Trophoblast cell (in vitro differentiated cells and primary cell): ENCODE measurements at regions not wholly inside any gene's neighbourhood (a gene's known extent, or its start where the extent isn't known, plus 50 kb on each side); places are given as distances from the start of the nearest gene placed in this dataset.

ENCODE experiments used
- DNase-seq, 2 donors: peaks; one replicate each; pipeline ENCODE4 v3.0.0-alpha.2; 2016
- H2AFZ ChIP-seq: 2 replicates; pipeline ENCODE4 v1.6.1; 2013; ENCODE audit warnings: low read length, moderate library complexity, mild to moderate bottlenecking; ENCODE audit not compliant: insufficient read depth, poor library complexity
- H2AK5ac ChIP-seq: 2 replicates; pipeline ENCODE4 v1.6.1; 2013; ENCODE audit warnings: mild to moderate bottlenecking, low read length
- H2BK120ac ChIP-seq: 2 replicates; pipeline ENCODE4 v1.6.1; 2013; ENCODE audit warnings: low read length, mild to moderate bottlenecking, moderate library complexity; ENCODE audit not compliant: insufficient read depth, poor library complexity
- H2BK12ac ChIP-seq: 2 replicates; pipeline ENCODE4 v1.6.1; 2013; ENCODE audit warnings: mild to moderate bottlenecking, low read length, moderate library complexity
- H2BK5ac ChIP-seq: 2 replicates; pipeline ENCODE4 v1.6.1; 2013; ENCODE audit warnings: low read length, low read depth, moderate library complexity, mild to moderate bottlenecking; ENCODE audit not compliant: poor library complexity
- H3K14ac ChIP-seq: 2 replicates; pipeline ENCODE4 v1.6.1; 2013; ENCODE audit warnings: mild to moderate bottlenecking, low read length
- H3K18ac ChIP-seq: 2 replicates; pipeline ENCODE4 v1.6.1; 2013; ENCODE audit warnings: mild to moderate bottlenecking, low read length
- H3K23ac ChIP-seq: 2 replicates; pipeline ENCODE4 v1.6.1; 2013; ENCODE audit warnings: low read length
- H3K27ac ChIP-seq: 2 replicates; pipeline ENCODE4 v1.5.1; 2013; ENCODE audit warnings: low read depth, mild to moderate bottlenecking, inconsistent platforms, low read length, moderate library complexity
- H3K27me3 ChIP-seq: 2 replicates; pipeline ENCODE4 v1.6.1; 2013; ENCODE audit warnings: inconsistent platforms, mild to moderate bottlenecking, low read length, moderate library complexity; ENCODE audit not compliant: insufficient read depth
- H3K36me3 ChIP-seq, 2 experiments: 1 replicate in 1 of 2; 2 replicates in 1 of 2; pipeline ENCODE4 v1.6.1; 2013; ENCODE audit warnings: low read length in 2 of 2, mild to moderate bottlenecking in 2 of 2, moderate library complexity in 1 of 2; ENCODE audit not compliant: insufficient read depth in 2 of 2, control insufficient read depth in 1 of 2
- H3K4ac ChIP-seq: 2 replicates; pipeline ENCODE4 v1.6.1; 2013; ENCODE audit warnings: low read depth, mild to moderate bottlenecking, low read length, moderate library complexity
- H3K4me1 ChIP-seq, 2 experiments: 1 replicate in 1 of 2; 2 replicates in 1 of 2; pipeline ENCODE4 v1.6.1; 2013; ENCODE audit warnings: low read length in 2 of 2, mild to moderate bottlenecking in 2 of 2, moderate library complexity in 1 of 2; ENCODE audit not compliant: insufficient read depth in 2 of 2, control insufficient read depth in 1 of 2
- H3K4me2 ChIP-seq: 2 replicates; pipeline ENCODE4 v1.6.1; 2013; ENCODE audit warnings: inconsistent platforms, mild to moderate bottlenecking, low read length, moderate library complexity
- H3K4me3 ChIP-seq: 2 replicates; pipeline ENCODE4 v1.5.1; 2013; ENCODE audit warnings: mild to moderate bottlenecking, low read depth, low read length, inconsistent platforms
- H3K79me1 ChIP-seq: one replicate; pipeline ENCODE4 v1.6.1; 2013; ENCODE audit warnings: low read length
- H3K79me2 ChIP-seq: 2 replicates; pipeline ENCODE4 v1.6.1; 2013; ENCODE audit warnings: low read length, mild to moderate bottlenecking; ENCODE audit not compliant: control insufficient read depth, insufficient read depth, poor library complexity
- H3K9ac ChIP-seq: 2 replicates; pipeline ENCODE4 v1.6.1; 2013; ENCODE audit warnings: mild to moderate bottlenecking, low read length
- H3K9me3 ChIP-seq: 2 replicates; pipeline ENCODE4 v1.6.1; 2013; ENCODE audit warnings: low read depth, mild to moderate bottlenecking, control low read depth, inconsistent platforms, low read length; ENCODE audit not compliant: insufficient read depth
- H4K12ac ChIP-seq: 2 replicates; pipeline ENCODE4 v1.6.1; 2013; ENCODE audit warnings: low read depth, mild to moderate bottlenecking, low read length, moderate library complexity
- H4K8ac ChIP-seq: 2 replicates; pipeline ENCODE4 v1.6.1; 2013; ENCODE audit warnings: low read depth, mild to moderate bottlenecking, low read length, moderate library complexity
- H4K91ac ChIP-seq: one replicate; pipeline ENCODE4 v1.6.1; 2013; ENCODE audit warnings: low read depth, mild to moderate bottlenecking, low read length, moderate library complexity
- WGBS: extraction: QIAGEN DNeasy Blood & Tissue Kit; methylation state at CpG from one replicate; pipeline ENCODE4 v1.1.7; 2013; ENCODE audit warnings: missing lambda C conversion rate; ENCODE audit not compliant: insufficient read length, insufficient coverage; ENCODE audit errors: extremely low coverage; 5-methylcytosine and 5-hydroxymethylcytosine counted together

DNA sequence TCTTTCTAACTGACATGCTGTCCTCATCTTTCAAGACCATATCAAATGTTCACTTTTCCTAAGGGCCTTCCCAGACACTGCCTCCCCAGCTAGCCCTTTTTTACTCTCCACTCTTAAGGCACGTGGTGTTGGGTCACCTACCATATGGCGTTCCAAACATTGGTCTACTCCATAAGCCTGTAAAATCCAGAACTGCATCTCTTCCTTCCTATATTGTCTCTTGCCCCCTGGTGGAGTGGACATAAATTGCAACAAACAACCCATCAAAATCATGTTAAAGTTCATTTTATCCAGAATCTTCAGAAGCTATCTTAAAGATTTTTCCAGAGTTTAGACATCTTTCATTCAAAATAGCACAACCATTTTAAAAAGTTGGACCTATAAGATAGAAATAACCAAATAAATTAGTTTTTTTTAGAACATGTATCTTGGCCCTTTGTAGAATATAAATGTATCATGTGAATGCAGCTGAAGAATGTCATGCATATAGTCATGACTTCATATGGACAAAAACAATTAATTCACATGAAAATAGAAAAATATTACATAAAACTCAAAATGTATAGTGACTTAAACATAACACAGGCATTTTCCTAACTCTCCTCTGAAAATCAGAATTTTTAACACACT is 180.6 kb upstream of the CHRM2 start:
- peak in 1 of 2 donors; percentile 58 for DNase-seq
- Histone ChIP-seq H2BK5ac (no peak overlapping the region), H3K36me3 (no peaks in the 10 kb centered on the region), H4K8ac (no peak overlapping the region), H3K4me1 (no peaks in the 10 kb centered on the region), H3K79me1 (no peaks in the 10 kb centered on the region), H4K12ac (no peak overlapping the region), H3K9me3 (no peaks in the 10 kb centered on the region), H3K27ac (no peak overlapping the region), H2BK120ac (no peak overlapping the region), H2AFZ (no peak overlapping the region), H3K4ac (no peak overlapping the region), H3K23ac (no peak overlapping the region), H4K91ac (no peak overlapping the region), H3K14ac (no peak overlapping the region), H2AK5ac (no peak overlapping the region), H3K27me3 (no peaks in the 10 kb centered on the region), H2BK12ac (no peak overlapping the region), H3K4me2 (no peak overlapping the region), H3K4me3 (no peak overlapping the region), H3K18ac (no peak overlapping the region), H3K9ac (no peak overlapping the region), H3K79me2 (no peaks in the 10 kb centered on the region)
- WGBS = no CpG with 5 or more reads among the region's 2 CpGs

DNA sequence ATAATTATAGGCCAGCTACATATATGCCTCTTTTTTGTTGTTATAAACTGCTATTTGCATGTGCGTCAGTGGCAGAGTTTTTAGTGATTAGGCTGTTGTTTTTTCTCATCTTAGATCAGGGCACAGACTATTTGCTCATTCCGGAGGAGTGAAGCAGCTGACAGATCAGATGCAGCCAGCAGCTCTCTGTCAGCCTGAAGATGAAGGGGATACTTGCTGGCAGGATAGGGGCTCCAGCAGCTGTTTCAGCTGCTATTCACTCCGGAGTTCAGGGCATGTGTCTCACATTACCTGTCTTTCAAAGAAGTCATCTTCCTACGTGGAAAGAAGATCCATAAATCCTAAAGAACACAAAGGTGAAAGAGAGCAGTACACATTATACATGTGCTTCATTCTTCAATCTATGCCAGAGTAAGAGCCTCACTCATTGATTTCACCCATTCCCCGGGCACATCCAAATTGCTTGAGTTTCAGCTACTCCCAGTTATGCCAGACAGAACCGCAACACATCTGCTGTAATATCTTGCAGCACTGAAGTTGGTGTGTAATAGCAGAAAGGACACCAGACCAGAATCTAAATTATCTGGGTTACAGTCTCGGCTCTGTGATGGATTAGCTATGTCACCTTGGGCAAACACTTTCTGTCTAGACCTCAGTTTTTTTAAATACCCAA is 182.8 kb upstream of the CHRM2 start:
- Histone ChIP-seq H2AK5ac (no peak overlapping the region), H3K9me3 (no peaks in the 10 kb centered on the region), H3K4me3 (no peak overlapping the region), H3K4me1 (no peaks in the 10 kb centered on the region), H2AFZ (no peak overlapping the region), H2BK12ac (no peak overlapping the region), H3K4ac (no peak overlapping the region), H3K23ac (no peak overlapping the region), H3K18ac (no peak overlapping the region), H2BK5ac (no peak overlapping the region), H4K12ac (no peak overlapping the region), H4K8ac (no peak overlapping the region), H3K79me1 (no peaks in the 10 kb centered on the region), H2BK120ac (no peak overlapping the region), H3K4me2 (no peak overlapping the region), H3K36me3 (no peaks in the 10 kb centered on the region), H3K79me2 (no peaks in the 10 kb centered on the region), H3K27ac (no peak overlapping the region), H3K14ac (no peak overlapping the region), H3K27me3 (no peaks in the 10 kb centered on the region), H3K9ac (no peak overlapping the region), H4K91ac (no peak overlapping the region)
- WGBS = no CpG with 5 or more reads among the region's 7 CpGs
- DNase-seq = peak; percentile 86 to 90

DNA sequence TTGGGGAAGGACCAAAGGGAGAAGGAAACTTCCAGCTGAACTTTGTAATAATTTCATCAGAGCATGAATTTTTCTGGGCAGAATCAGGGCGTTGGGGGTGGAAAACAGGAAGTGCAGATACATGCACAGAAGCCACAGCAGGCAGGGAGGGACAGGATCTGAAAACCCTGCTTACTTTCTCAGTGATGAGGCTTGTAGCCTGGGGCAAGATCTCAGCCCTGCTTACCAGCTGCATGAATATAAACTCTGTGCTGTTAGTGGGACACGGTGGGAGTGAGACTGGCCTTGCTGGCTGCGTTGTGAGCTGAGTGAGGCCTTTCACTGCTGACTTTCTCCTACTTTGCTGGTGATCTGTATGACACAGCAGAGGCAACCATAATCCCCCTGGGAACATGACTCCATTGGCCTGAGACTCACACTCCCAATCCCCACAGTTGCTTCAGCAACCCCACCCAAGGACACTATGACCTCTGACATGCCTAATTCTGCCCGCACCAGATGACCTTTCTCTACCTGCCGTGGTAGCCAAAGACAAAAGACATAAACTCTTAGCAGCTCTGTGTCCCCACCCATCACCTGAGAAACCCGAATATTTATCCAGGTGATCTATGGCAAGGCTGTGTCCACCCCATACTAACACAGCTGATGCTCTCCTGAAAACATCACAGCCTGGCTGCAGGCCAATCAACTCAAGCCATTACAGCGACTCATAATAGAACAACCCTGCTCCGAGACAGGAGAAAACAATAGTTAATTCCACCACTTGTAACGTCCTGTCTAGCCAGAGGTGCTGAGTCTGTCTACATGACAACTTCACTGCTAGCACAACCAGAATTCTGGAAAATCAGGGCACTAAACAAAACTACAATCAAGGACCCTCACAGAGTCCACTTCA is 190.7 kb upstream of the CHRM2 start:
- Histone ChIP-seq H3K27ac (peak overlapping the region; percentile 54), H4K12ac (no peak overlapping the region), H3K79me1 (peaks cover 5% of the 10 kb centered on the region), H3K9ac (no peak overlapping the region), H3K4me3 (no peak overlapping the region), H3K9me3 (no peaks in the 10 kb centered on the region), H2AFZ (peak overlapping the region; percentile 35), H3K27me3 (no peaks in the 10 kb centered on the region), H3K4ac (no peak overlapping the region), H2BK5ac (no peak overlapping the region), H3K4me2 (peak overlapping the region; percentile 4), H4K91ac (no peak overlapping the region), H2AK5ac (no peak overlapping the region), H3K18ac (peak overlapping the region; percentile 14), H4K8ac (peak overlapping the region; percentile 66), H2BK120ac (no peak overlapping the region), H3K79me2 (no peaks in the 10 kb centered on the region), H3K4me1 (peaks cover 6 to 11% of the 10 kb centered on the region in 2 experiments), H3K36me3 (no peaks in the 10 kb centered on the region), H3K23ac (no peak overlapping the region), H3K14ac (no peak overlapping the region), H2BK12ac (peak overlapping the region; percentile 23)
- no CpG with 5 or more reads among the region's 9 CpGs for WGBS
- peak; percentile 43 to 64 for DNase-seq

DNA sequence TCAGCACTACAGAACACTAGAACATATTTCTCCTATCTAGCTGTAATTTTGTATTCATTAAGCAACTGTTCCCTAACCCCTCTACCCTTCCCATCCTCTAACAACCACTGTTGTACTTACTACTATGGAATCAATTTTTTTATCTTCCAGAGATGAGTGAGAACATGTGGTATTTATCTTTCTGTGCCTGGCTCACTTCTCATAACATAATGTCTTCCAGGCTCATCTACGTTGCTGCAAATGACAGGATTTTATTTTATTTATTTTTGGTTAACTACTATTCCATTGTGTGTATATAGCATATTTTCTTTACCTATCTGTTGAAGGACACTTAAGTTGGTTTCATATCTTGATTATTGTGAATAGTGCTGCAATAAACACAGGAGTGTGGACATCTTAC is 200.9 kb upstream of the CHRM2 start:
- no peak overlapping the region for H3K27ac ChIP-seq
- H2BK5ac ChIP-seq = no peak overlapping the region
- H2AFZ ChIP-seq = no peak overlapping the region
- no peak overlapping the region for H3K4me3 ChIP-seq
- no peaks in the 10 kb centered on the region for H3K36me3 ChIP-seq
- no peak overlapping the region for H4K12ac ChIP-seq
- no peak overlapping the region for H2BK12ac ChIP-seq
- no peaks in the 10 kb centered on the region for H3K79me1 ChIP-seq
- H4K8ac ChIP-seq = no peak overlapping the region
- H3K4me2 ChIP-seq = no peak overlapping the region
- H3K79me2 ChIP-seq = no peaks in the 10 kb centered on the region
- no peak for DNase-seq
- no peak overlapping the region for H3K23ac ChIP-seq
- H3K4ac ChIP-seq = no peak overlapping the region
- no peak overlapping the region for H2AK5ac ChIP-seq
- H3K27me3 ChIP-seq = no peaks in the 10 kb centered on the region
- H3K14ac ChIP-seq = no peak overlapping the region
- H3K4me1 ChIP-seq = no peaks in the 10 kb centered on the region
- no CpG with 5 or more reads among the region's 1 CpG for WGBS
- H3K9me3 ChIP-seq = no peaks in the 10 kb centered on the region
- no peak overlapping the region for H2BK120ac ChIP-seq
- no peak overlapping the region for H4K91ac ChIP-seq
- H3K18ac ChIP-seq = no peak overlapping the region
- H3K9ac ChIP-seq = no peak overlapping the region
